ENCODE measurements at regions not wholly inside any gene's neighbourhood (a gene's known extent, or its start where the extent isn't known, plus 50 kb on each side); places are given as distances from the start of the nearest gene placed in this dataset.

GRCh38 chr2:8304821-8305766, 376.8 kb upstream of the ID2 start:
- intact Hi-C loops (cut with micrococcal nuclease): no loop called here
- no peak overlapping the region for H3K4me2 ChIP-seq (ENCODE audit: insufficient read depth, low read length)
- in situ Hi-C loops (cut with MboI): no loop called here
- DNase-seq (ENCODE audit: extremely low read depth in 1 of 4, low spot score in 3 of 4) (peak; percentile 31 to 50 (median 36)), FAIRE-seq (peak; percentile 35), ATAC-seq (peak; percentile 59; the same call in 2 of the 3 replicates)
- no peak overlapping the region for H3K27ac ChIP-seq (ENCODE audit: extremely low read depth, low read depth, low read length)
- H3K9me3 ChIP-seq (replicated peaks; ENCODE audit: control insufficient read depth, insufficient read depth, low read depth, low read length): no peaks in the 10 kb centered on the region
- 38% methylated on average over 18 of the region's 18 CpGs for WGBS (ENCODE audit: insufficient coverage, low coverage, missing lambda C conversion rate)
- POLR2A ChIA-PET: interaction anchor here (0.7 kb wide), 1 partner anchor 21 kb away, joined by 3 read pairs; no protein-coding TSS in a partner anchor
- H3K9me1 ChIP-seq (ENCODE audit: control insufficient read depth, insufficient read depth, low read length): peaks cover 3% of the 10 kb centered on the region
- H3K79me2 ChIP-seq (ENCODE audit: control insufficient read depth, insufficient read depth, low read length): no peaks in the 10 kb centered on the region
- 0 out of 5 replicates have a peak, but pooled peaks cover 0 to 10% of the 10 kb centered on the region in 2 experiments for H3K27me3 ChIP-seq (ENCODE audit: control insufficient read depth in 2 of 2, insufficient read depth in 2 of 2, low read length in 2 of 2)
- H3K9ac ChIP-seq (ENCODE audit: insufficient read depth in 1 of 2, low read depth in 2 of 2, low read length in 2 of 2): no peak overlapping the region
- BruUV-seq (replicated peaks): no TSS peak
- H3K4me1 ChIP-seq (replicated peaks in 1 of 2; ENCODE audit: control insufficient read depth in 2 of 2, insufficient read depth in 2 of 2, low read length in 2 of 2): peaks cover 4 to 22% of the 10 kb centered on the region in 2 experiments; a peak in 4 of 5 replicates
- H3K36me3 ChIP-seq (ENCODE audit: control insufficient read depth, insufficient read depth, low read length): no peaks in the 10 kb centered on the region
- H2AFZ ChIP-seq (ENCODE audit: low read depth, low read length): peak overlapping the region; percentile 7; the same call in 1 of the 2 replicates
- H3K4me3 ChIP-seq: no peak overlapping the region
- no peaks in the 10 kb centered on the region; the same call in 1 of the 2 replicates for H4K20me1 ChIP-seq (replicated peaks; ENCODE audit: control insufficient read depth, insufficient read depth, low read length)
- CTCF ChIA-PET (ENCODE audit: low intra/inter-chr PET ratio): no interaction called here
- TF ChIP-seq MAX (CRISPR knock-in tag; IDR thresholded peaks at IDR 0.05) (peak; percentile 45; the same call in 1 of the 2 replicates), MAFF (IDR thresholded peaks at IDR 0.05; ENCODE audit: low read length) (peak; percentile 44; the same call in 1 of the 2 replicates), TRIM24 (IDR thresholded peaks at IDR 0.05) (no peak), KAT2B (IDR thresholded peaks at IDR 0.05; ENCODE audit: low read depth, low read length) (no peak), GATAD2B (IDR thresholded peaks at IDR 0.05; ENCODE audit: borderline replicate concordance) (no peak), ETS2 (tag; IDR thresholded peaks at IDR 0.05; ENCODE audit: borderline replicate concordance, poor library complexity, severe bottlenecking) (no peak), ZBTB33 (CRISPR knock-in tag; IDR thresholded peaks at IDR 0.05) (peak; percentile 83), EP300 (IDR thresholded peaks at IDR 0.05; ENCODE audit: low read length) (no peak), ZNF766 (CRISPR knock-in tag; conservative IDR thresholded peaks at IDR 0.05) (no peak), JUND (IDR thresholded peaks at IDR 0.05; ENCODE audit: borderline replicate concordance, low read depth, low read length) (0 out of 2 replicates have a peak, but pooled peaks have one; percentile 13), JUND (tag; IDR thresholded peaks at IDR 0.05; ENCODE audit: borderline replicate concordance, low read depth, low read length) (no peak)
- TF ChIP-seq, protein P1, sequence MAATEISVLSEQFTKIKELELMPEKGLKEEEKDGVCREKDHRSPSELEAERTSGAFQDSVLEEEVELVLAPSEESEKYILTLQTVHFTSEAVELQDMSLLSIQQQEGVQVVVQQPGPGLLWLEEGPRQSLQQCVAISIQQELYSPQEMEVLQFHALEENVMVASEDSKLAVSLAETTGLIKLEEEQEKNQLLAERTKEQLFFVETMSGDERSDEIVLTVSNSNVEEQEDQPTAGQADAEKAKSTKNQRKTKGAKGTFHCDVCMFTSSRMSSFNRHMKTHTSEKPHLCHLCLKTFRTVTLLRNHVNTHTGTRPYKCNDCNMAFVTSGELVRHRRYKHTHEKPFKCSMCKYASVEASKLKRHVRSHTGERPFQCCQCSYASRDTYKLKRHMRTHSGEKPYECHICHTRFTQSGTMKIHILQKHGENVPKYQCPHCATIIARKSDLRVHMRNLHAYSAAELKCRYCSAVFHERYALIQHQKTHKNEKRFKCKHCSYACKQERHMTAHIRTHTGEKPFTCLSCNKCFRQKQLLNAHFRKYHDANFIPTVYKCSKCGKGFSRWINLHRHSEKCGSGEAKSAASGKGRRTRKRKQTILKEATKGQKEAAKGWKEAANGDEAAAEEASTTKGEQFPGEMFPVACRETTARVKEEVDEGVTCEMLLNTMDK (IDR thresholded peaks at IDR 0.05; ENCODE audit: borderline replicate concordance, insufficient read depth, low read depth, low read length, poor library complexity, severe bottlenecking): no peak
- TF ChIP-seq, protein P2, sequence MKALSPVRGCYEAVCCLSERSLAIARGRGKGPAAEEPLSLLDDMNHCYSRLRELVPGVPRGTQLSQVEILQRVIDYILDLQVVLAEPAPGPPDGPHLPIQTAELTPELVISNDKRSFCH (CRISPR knock-in tag; IDR thresholded peaks at IDR 0.05): no peak
- TF ChIP-seq, protein P2 (tag; IDR thresholded peaks at IDR 0.05): no peak
- TF ChIP-seq, protein P3, sequence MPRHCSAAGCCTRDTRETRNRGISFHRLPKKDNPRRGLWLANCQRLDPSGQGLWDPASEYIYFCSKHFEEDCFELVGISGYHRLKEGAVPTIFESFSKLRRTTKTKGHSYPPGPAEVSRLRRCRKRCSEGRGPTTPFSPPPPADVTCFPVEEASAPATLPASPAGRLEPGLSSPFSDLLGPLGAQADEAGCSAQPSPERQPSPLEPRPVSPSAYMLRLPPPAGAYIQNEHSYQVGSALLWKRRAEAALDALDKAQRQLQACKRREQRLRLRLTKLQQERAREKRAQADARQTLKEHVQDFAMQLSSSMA (CRISPR knock-in tag; IDR thresholded peaks at IDR 0.05): no peak

All from K562 (cell line).